C4-2B (cell line): ENCODE measurements at regions not wholly inside any gene's neighbourhood (a gene's known extent, or its start where the extent isn't known, plus 50 kb on each side); places are given as distances from the start of the nearest gene placed in this dataset.
"Not testable (repeated sequence)": the region's sequence is repeated elsewhere in the genome, so short reads cannot be mapped to it uniquely, and the experiment has no call there.

Experiments
- CTCF ChIP-seq: fragments of 450-650 bp; conservative IDR thresholded peaks from 2 replicates; pipeline ENCODE4 v1.5.1; 2017; ENCODE audit warnings: mild to moderate bottlenecking
- ZFX ChIP-seq: fragments of 450-650 bp; IDR thresholded peaks from 2 replicates; pipeline ENCODE4 v1.6.1; 2017

- TF ChIP-seq CTCF, ZFX: not testable (repeated sequence)
Measured at GRCh38 chr7:65140543-65141404, 134.3 kb upstream of the ERV3-1 start.
